PC-9 (cell line): ENCODE measurements at regions not wholly inside any gene's neighbourhood (a gene's known extent, or its start where the extent isn't known, plus 50 kb on each side); places are given as distances from the start of the nearest gene placed in this dataset.

Experiments used
- CTCF ChIP-seq: fragments of 200-600 bp; sonication (generic); conservative IDR thresholded peaks from 2 replicates; pipeline ENCODE4 v1.6.1; 2017; ENCODE audit warnings: mixed run types, antibody characterized with exemption, mild to moderate bottlenecking, moderate library complexity
- EZH2 ChIP-seq: fragments of 200-600 bp; sonication (generic); IDR thresholded peaks from 2 replicates; pipeline ENCODE4 v1.8.0; 2017; ENCODE audit warnings: antibody characterized with exemption, low read depth

GRCh38 chrX:108833993-108834392 is 97.6 kb upstream of the IRS4 start:
- TF ChIP-seq CTCF (no peak), EZH2 (no peak)
